ENCODE measurements at regions not wholly inside any gene's neighbourhood (a gene's known extent, or its start where the extent isn't known, plus 50 kb on each side); places are given as distances from the start of the nearest gene placed in this dataset.
"Not testable (repeated sequence)": the region's sequence is repeated elsewhere in the genome, so short reads cannot be mapped to it uniquely, and the experiment has no call there.

DNA sequence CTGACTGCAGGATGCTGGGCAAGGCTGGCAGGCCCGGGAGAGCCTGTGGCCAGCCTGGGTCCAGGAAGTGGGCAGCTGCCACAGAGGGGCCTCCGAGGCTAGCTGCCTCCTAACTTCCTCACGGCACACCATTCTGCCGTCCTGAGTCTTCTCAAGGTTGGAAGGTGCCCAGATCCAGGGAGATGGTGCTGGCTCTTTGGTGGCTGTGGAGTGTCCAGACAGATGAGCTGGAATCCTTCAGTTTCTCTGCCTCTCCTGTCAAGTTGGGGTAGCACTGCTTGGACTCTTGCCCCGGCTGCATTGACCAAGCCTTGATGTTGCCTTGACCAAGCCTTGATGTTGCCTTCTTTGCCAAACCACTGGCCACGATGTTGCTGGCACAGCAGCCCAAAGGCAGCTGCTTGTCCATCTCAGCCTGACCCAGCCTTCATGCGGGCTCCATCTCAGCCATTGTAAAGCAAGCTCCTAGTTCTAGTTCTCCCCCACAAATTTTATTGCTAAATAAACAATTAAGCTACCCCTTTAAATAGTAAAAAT lies 75.1 kb upstream of the AFDN start:
- Mint-ChIP-seq H3K27ac (ENCODE audit: unreplicated experiment) (peak overlapping the region; percentile 74), H3K4me3 (ENCODE audit: low read depth, unreplicated experiment) (no peak overlapping the region), H3K9me3 (ENCODE audit: low read depth, unreplicated experiment) (no peaks in the 10 kb centered on the region), H3K27me3 (ENCODE audit: unreplicated experiment) (no peaks in the 10 kb centered on the region), H3K4me1 (ENCODE audit: low read depth, unreplicated experiment) (peaks cover 21% of the 10 kb centered on the region), H3K36me3 (ENCODE audit: insufficient read depth, unreplicated experiment) (no peaks in the 10 kb centered on the region)
- CTCF ChIA-PET = interaction anchor here (0.9 to 1.8 kb wide), 4 partner anchors 37 to 45 kb away, joined by 3 to 4 read pairs (median 4); no protein-coding TSS in a partner anchor
- intact Hi-C loops (cut with micrococcal nuclease; ENCODE audit: unreplicated experiment) = no loop called here
- BruUV-seq (replicated peaks) = no TSS peak
- no peak for DNase-seq
- TF ChIP-seq, protein P1, sequence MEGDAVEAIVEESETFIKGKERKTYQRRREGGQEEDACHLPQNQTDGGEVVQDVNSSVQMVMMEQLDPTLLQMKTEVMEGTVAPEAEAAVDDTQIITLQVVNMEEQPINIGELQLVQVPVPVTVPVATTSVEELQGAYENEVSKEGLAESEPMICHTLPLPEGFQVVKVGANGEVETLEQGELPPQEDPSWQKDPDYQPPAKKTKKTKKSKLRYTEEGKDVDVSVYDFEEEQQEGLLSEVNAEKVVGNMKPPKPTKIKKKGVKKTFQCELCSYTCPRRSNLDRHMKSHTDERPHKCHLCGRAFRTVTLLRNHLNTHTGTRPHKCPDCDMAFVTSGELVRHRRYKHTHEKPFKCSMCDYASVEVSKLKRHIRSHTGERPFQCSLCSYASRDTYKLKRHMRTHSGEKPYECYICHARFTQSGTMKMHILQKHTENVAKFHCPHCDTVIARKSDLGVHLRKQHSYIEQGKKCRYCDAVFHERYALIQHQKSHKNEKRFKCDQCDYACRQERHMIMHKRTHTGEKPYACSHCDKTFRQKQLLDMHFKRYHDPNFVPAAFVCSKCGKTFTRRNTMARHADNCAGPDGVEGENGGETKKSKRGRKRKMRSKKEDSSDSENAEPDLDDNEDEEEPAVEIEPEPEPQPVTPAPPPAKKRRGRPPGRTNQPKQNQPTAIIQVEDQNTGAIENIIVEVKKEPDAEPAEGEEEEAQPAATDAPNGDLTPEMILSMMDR (IDR thresholded peaks at IDR 0.05; ENCODE audit: unreplicated experiment) = no peak

DNA sequence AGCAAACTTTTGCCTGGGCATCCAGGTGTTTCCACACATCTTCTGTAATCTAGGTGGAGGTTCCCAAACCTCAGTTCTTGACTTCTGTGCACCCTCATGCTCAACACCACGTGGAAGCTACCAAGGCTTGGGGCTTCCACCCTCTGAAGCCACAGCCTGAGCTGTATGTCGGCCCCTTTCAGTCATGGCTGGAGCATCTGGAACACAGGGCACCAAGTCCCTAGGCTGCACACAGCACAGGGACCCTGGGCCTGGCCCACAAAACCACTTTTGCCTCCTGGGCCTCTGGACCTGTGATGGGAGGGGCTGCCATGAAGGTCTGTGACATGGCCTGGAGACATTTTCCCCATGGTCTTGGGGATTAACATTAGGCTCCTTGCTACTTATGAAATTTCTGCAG lies 73.4 kb upstream of the AFDN start:
- BruUV-seq (replicated peaks); H3K36me3 Mint-ChIP-seq (ENCODE audit: insufficient read depth, unreplicated experiment); H3K27ac Mint-ChIP-seq (ENCODE audit: unreplicated experiment); H3K27me3 Mint-ChIP-seq (ENCODE audit: unreplicated experiment); CTCF ChIA-PET; DNase-seq; H3K4me3 Mint-ChIP-seq (ENCODE audit: low read depth, unreplicated experiment); H3K9me3 Mint-ChIP-seq (ENCODE audit: low read depth, unreplicated experiment); intact Hi-C loops (cut with micrococcal nuclease; ENCODE audit: unreplicated experiment): not testable (repeated sequence)
- peaks cover 30% of the 10 kb centered on the region for H3K4me1 Mint-ChIP-seq (ENCODE audit: low read depth, unreplicated experiment)

DNA sequence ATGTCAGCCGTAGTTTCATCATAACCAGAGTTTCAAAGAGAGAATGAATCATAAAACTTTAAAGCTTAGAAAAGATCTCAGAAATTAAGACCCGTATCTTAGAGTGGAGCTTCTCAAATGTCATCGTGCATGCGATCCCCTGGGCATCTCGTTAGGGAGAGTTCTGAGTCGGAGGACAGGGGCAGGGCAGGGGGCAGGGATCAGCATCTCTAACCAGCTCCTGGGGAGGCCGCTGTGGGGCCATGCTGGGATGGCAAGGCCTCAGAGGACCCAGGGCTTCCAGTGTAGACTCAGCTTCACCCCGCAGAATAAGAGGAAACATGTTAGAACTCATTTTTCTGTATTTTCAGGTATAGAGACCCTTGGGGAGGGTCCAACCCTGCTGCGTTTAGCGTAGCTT lies 72.0 kb upstream of the AFDN start:
- peaks cover 14% of the 10 kb centered on the region for H3K27me3 Mint-ChIP-seq (ENCODE audit: unreplicated experiment)
- BruUV-seq (replicated peaks) = no TSS peak

DNA sequence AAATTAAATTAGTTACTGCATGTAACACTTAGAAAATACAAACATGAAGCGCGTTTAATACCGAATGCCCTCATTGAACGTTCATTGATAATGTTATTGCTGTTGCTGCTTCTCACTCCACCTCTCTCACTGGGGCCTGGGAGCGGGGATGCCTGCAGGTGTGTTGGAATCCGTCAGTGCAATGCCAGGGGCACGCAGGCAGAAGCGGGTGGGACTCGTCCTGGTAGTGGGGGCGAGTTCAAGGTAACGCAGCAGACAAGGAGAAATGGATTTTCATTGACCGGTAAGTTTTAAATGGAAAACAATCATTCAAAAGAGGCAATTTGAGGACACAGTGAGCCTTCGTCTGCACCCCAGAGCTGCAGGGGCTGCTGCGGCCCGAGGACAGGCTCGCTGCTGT lies 71.2 kb upstream of the AFDN start:
- intact Hi-C loops (cut with micrococcal nuclease; ENCODE audit: unreplicated experiment) = no loop called here
- Mint-ChIP-seq H3K4me3 (ENCODE audit: low read depth, unreplicated experiment) (no peak overlapping the region), H3K36me3 (ENCODE audit: insufficient read depth, unreplicated experiment) (no peaks in the 10 kb centered on the region), H3K4me1 (ENCODE audit: low read depth, unreplicated experiment) (peaks cover 27% of the 10 kb centered on the region), H3K9me3 (ENCODE audit: low read depth, unreplicated experiment) (no peaks in the 10 kb centered on the region), H3K27ac (ENCODE audit: unreplicated experiment) (no peak overlapping the region), H3K27me3 (ENCODE audit: unreplicated experiment) (peaks cover 19% of the 10 kb centered on the region)
- no peak for DNase-seq
- CTCF ChIA-PET = no interaction called here
- BruUV-seq (replicated peaks) = no TSS peak
- TF ChIP-seq, protein P1 (IDR thresholded peaks at IDR 0.05; ENCODE audit: unreplicated experiment) = no peak

More for the DNA sequence above, 72.0 kb upstream of the AFDN start:
- no peaks in the 10 kb centered on the region for H3K9me3 Mint-ChIP-seq (ENCODE audit: low read depth, unreplicated experiment)
- intact Hi-C loops (cut with micrococcal nuclease; ENCODE audit: unreplicated experiment) = no loop called here
- TF ChIP-seq, protein P1 (IDR thresholded peaks at IDR 0.05; ENCODE audit: unreplicated experiment) = no peak
- no peaks in the 10 kb centered on the region for H3K36me3 Mint-ChIP-seq (ENCODE audit: insufficient read depth, unreplicated experiment)
- CTCF ChIA-PET = no interaction called here
- H3K4me3 Mint-ChIP-seq (ENCODE audit: low read depth, unreplicated experiment) = no peak overlapping the region
- H3K27ac Mint-ChIP-seq (ENCODE audit: unreplicated experiment) = no peak overlapping the region
- DNase-seq = no peak
- H3K4me1 Mint-ChIP-seq (ENCODE audit: low read depth, unreplicated experiment) = peaks cover 30% of the 10 kb centered on the region

DNA sequence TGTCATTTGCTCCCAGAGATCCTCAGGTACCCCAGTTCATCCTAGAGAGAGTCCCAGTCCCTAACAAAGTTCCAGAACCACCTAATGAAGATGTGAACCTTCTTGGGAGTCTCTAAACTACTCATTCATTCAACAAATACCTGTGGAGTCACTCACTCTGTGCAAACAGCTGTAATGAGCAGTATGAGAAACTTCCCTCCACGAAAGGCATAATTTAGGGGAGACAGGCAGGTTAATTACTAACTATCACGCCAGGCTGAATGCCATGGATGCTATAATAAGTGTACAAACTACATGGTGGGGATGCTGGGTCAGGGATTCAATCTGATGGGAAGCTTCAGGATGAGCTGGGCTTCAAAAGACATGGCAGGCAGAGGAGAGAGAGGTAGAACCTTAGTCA lies 70.1 kb upstream of the AFDN start:
- BruUV-seq (replicated peaks) = no TSS peak
- Mint-ChIP-seq H3K4me3 (ENCODE audit: low read depth, unreplicated experiment) (no peak overlapping the region), H3K27me3 (ENCODE audit: unreplicated experiment) (peaks cover 19% of the 10 kb centered on the region), H3K36me3 (ENCODE audit: insufficient read depth, unreplicated experiment) (no peaks in the 10 kb centered on the region), H3K9me3 (ENCODE audit: low read depth, unreplicated experiment) (no peaks in the 10 kb centered on the region), H3K27ac (ENCODE audit: unreplicated experiment) (no peak overlapping the region), H3K4me1 (ENCODE audit: low read depth, unreplicated experiment) (peaks cover 16% of the 10 kb centered on the region)
- CTCF ChIA-PET = no interaction called here
- TF ChIP-seq, protein P1 (IDR thresholded peaks at IDR 0.05; ENCODE audit: unreplicated experiment) = no peak
- DNase-seq = no peak
- intact Hi-C loops (cut with micrococcal nuclease; ENCODE audit: unreplicated experiment) = no loop called here
